ENCODE measurements at regions not wholly inside any gene's neighbourhood (a gene's known extent, or its start where the extent isn't known, plus 50 kb on each side); places are given as distances from the start of the nearest gene placed in this dataset.

DNA sequence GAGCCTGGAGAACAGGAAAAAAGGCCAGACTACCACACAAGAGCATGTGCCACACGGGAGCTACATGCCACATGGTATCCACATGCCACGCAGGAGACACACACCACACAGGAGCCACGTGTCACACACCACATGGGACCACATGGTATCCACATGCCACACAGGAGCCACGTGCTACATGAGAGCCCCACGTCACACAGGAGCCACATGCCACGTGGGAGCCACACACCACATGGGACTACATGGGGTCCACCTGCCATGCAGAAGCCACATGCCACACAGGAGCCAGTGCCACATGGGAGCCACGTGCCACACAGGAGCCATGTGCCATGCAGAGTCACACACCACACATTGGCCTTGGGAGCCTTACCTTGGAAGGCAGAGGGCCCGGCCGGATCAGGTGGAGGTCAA is 244.4 kb upstream of the PPP2R2D start:
- 33% methylated on average over 8 of the region's 9 CpGs for WGBS (ENCODE audit: missing lambda C conversion rate)
- ChIA-PET CTCF (no interaction called here), POLR2A (no interaction called here)
- Histone ChIP-seq H3K4me1 (no peaks in the 10 kb centered on the region), H3K27ac (no peak overlapping the region), H3K4me2 (no peak overlapping the region), H3K9me3 (no peaks in the 10 kb centered on the region), H3K4me3 (no peak overlapping the region)
- TF ChIP-seq RFX5 (IDR thresholded peaks at IDR 0.05): no peak
- no peak for ATAC-seq
- DNase-seq (ENCODE audit: low read depth in 1 of 2, low spot score in 1 of 2): no peak
- FAIRE-seq: no peak

DNA sequence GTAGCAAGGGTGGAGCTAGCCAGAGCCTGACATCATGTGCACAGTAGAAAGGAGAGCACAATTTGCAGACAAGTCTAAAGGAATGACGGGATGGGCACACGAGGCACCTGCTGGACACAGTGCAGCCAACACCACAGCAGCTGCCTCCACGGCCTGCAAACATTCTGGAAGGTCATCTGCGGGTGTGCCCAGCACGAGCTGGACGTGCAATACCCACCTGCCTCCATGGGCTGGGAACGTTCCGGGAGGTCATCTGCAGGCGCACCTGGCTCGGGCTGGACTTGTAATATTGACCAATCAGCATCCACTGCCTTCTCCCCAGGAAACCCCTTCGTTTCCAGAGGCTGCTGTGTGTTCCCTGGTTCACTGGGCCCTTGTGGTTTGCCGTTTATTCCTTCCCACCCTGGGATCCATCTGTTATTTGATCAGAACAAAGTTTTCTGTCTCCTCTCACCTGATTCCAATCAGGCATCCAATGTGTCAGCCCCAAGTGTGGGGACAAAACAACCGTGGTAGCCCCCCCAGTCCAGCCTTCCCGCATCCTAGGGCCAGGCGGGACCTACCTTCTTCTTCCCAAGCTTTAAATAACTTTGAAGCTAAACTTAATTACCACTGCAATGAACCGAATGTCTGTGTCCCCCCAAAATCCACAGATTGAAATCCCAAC is 243.4 kb upstream of the PPP2R2D start:
- ATAC-seq: no peak
- Histone ChIP-seq H3K4me3 (no peak overlapping the region), H3K27ac (no peak overlapping the region), H3K4me2 (no peak overlapping the region), H3K4me1 (no peaks in the 10 kb centered on the region), H3K9me3 (no peaks in the 10 kb centered on the region)
- CTCF ChIA-PET: interaction anchor here (0.8 kb wide), 1 partner anchor 10 kb away, joined by 3 read pairs; no protein-coding TSS in a partner anchor
- no peak for DNase-seq (ENCODE audit: low read depth in 1 of 2, low spot score in 1 of 2)
- 41% methylated on average over 16 of the region's 16 CpGs for WGBS (ENCODE audit: missing lambda C conversion rate)
- POLR2A ChIA-PET: no interaction called here
- no peak for TF ChIP-seq CBX2 (IDR thresholded peaks at IDR 0.05; ENCODE audit: borderline replicate concordance, low read depth)
- no peak for TF ChIP-seq HOXB13 (CRISPR knock-in tag; IDR thresholded peaks at IDR 0.05; ENCODE audit: low read depth)
- no peak for TF ChIP-seq ZFP36 (IDR thresholded peaks at IDR 0.05; ENCODE audit: borderline replicate concordance, partially characterized antibody)
- TF ChIP-seq CBX8 (IDR thresholded peaks at IDR 0.05): no peak
- no peak for TF ChIP-seq POLR2AphosphoS2 (conservative IDR thresholded peaks at IDR 0.05; ENCODE audit: low read length)
- TF ChIP-seq HEYL (CRISPR knock-in tag; IDR thresholded peaks at IDR 0.05): no peak
- TF ChIP-seq MYC (IDR thresholded peaks at IDR 0.05; ENCODE audit: borderline replicate concordance, low read length): no peak
- no peak for TF ChIP-seq EHMT2 (IDR thresholded peaks at IDR 0.05; ENCODE audit: low read depth)
- TF ChIP-seq, protein P1, sequence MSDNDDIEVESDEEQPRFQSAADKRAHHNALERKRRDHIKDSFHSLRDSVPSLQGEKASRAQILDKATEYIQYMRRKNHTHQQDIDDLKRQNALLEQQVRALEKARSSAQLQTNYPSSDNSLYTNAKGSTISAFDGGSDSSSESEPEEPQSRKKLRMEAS (IDR thresholded peaks at IDR 0.05): no peak
- TF ChIP-seq GATA3 (IDR thresholded peaks at IDR 0.05; ENCODE audit: borderline replicate concordance): no peak
- no peak for TF ChIP-seq RFX5 (IDR thresholded peaks at IDR 0.05)
- TF ChIP-seq POLR2A (IDR thresholded peaks at IDR 0.05; ENCODE audit: low read length): no peak
- no peak for TF ChIP-seq ZNF302 (CRISPR knock-in tag; IDR thresholded peaks at IDR 0.05)
- TF ChIP-seq, protein P2, sequence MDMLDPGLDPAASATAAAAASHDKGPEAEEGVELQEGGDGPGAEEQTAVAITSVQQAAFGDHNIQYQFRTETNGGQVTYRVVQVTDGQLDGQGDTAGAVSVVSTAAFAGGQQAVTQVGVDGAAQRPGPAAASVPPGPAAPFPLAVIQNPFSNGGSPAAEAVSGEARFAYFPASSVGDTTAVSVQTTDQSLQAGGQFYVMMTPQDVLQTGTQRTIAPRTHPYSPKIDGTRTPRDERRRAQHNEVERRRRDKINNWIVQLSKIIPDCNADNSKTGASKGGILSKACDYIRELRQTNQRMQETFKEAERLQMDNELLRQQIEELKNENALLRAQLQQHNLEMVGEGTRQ (IDR thresholded peaks at IDR 0.05): no peak
- no peak for TF ChIP-seq MAFK (IDR thresholded peaks at IDR 0.05; ENCODE audit: partially characterized antibody)
- TF ChIP-seq PHF8 (IDR thresholded peaks at IDR 0.05; ENCODE audit: borderline replicate concordance, low read depth): no peak
- TF ChIP-seq, protein P3, sequence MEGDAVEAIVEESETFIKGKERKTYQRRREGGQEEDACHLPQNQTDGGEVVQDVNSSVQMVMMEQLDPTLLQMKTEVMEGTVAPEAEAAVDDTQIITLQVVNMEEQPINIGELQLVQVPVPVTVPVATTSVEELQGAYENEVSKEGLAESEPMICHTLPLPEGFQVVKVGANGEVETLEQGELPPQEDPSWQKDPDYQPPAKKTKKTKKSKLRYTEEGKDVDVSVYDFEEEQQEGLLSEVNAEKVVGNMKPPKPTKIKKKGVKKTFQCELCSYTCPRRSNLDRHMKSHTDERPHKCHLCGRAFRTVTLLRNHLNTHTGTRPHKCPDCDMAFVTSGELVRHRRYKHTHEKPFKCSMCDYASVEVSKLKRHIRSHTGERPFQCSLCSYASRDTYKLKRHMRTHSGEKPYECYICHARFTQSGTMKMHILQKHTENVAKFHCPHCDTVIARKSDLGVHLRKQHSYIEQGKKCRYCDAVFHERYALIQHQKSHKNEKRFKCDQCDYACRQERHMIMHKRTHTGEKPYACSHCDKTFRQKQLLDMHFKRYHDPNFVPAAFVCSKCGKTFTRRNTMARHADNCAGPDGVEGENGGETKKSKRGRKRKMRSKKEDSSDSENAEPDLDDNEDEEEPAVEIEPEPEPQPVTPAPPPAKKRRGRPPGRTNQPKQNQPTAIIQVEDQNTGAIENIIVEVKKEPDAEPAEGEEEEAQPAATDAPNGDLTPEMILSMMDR (IDR thresholded peaks at IDR 0.05): no peak
- FAIRE-seq: no peak

DNA sequence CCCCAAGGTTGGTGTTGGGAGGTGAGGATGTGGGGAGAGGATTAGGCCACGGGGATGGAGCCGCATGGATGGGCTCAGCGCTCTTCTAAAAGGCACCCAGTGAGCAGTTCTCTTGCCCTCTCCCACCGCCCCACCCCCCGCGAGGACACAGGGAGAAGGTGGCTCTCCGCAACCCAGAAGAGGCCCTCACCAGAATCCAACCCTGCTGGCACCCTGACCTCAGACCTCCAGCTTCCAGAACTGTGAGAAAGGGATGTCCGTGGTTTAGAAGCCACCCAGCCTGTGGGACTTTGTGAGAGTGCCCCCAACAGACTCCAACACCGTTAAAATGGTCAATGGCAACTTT is 242.8 kb upstream of the PPP2R2D start:
- CTCF ChIA-PET: no interaction called here
- FAIRE-seq (no peak), DNase-seq (ENCODE audit: low read depth in 1 of 2, low spot score in 1 of 2) (no peak), ATAC-seq (no peak)
- Histone ChIP-seq H3K4me2 (no peak overlapping the region), H3K4me1 (no peaks in the 10 kb centered on the region), H3K9me3 (no peaks in the 10 kb centered on the region), H3K27ac (no peak overlapping the region), H3K4me3 (no peak overlapping the region)
- POLR2A ChIA-PET: no interaction called here
- 37% methylated on average over 7 of the region's 9 CpGs for WGBS (ENCODE audit: missing lambda C conversion rate)
- TF ChIP-seq GATA3 (IDR thresholded peaks at IDR 0.05; ENCODE audit: borderline replicate concordance) (no peak), MYC (IDR thresholded peaks at IDR 0.05; ENCODE audit: borderline replicate concordance, low read length) (no peak), NFE2L2 (conservative IDR thresholded peaks at IDR 0.05; ENCODE audit: low read length) (no peak), ZFP36 (IDR thresholded peaks at IDR 0.05; ENCODE audit: borderline replicate concordance, partially characterized antibody) (no peak), NPAS2 (CRISPR knock-in tag; IDR thresholded peaks at IDR 0.05; ENCODE audit: borderline replicate concordance) (no peak), TFCP2L1 (CRISPR knock-in tag; IDR thresholded peaks at IDR 0.05) (no peak), RARB (CRISPR knock-in tag; IDR thresholded peaks at IDR 0.05) (no peak), ESRRA (IDR thresholded peaks at IDR 0.05; ENCODE audit: borderline replicate concordance, low read length) (no peak), POLR2AphosphoS2 (conservative IDR thresholded peaks at IDR 0.05; ENCODE audit: low read length) (no peak), RCOR1 (IDR thresholded peaks at IDR 0.05; ENCODE audit: low read depth, low read length) (no peak), RNF2 (IDR thresholded peaks at IDR 0.05; ENCODE audit: borderline replicate concordance, low read depth) (no peak)
- TF ChIP-seq, protein P4, sequence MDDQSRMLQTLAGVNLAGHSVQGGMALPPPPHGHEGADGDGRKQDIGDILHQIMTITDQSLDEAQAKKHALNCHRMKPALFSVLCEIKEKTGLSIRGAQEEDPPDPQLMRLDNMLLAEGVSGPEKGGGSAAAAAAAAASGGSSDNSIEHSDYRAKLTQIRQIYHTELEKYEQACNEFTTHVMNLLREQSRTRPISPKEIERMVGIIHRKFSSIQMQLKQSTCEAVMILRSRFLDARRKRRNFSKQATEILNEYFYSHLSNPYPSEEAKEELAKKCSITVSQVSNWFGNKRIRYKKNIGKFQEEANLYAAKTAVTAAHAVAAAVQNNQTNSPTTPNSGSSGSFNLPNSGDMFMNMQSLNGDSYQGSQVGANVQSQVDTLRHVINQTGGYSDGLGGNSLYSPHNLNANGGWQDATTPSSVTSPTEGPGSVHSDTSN (IDR thresholded peaks at IDR 0.05): no peak
- TF ChIP-seq, protein P2 (IDR thresholded peaks at IDR 0.05): no peak
- TF ChIP-seq, protein P5, sequence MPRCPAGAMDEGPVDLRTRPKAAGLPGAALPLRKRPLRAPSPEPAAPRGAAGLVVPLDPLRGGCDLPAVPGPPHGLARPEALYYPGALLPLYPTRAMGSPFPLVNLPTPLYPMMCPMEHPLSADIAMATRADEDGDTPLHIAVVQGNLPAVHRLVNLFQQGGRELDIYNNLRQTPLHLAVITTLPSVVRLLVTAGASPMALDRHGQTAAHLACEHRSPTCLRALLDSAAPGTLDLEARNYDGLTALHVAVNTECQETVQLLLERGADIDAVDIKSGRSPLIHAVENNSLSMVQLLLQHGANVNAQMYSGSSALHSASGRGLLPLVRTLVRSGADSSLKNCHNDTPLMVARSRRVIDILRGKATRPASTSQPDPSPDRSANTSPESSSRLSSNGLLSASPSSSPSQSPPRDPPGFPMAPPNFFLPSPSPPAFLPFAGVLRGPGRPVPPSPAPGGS (IDR thresholded peaks at IDR 0.05): no peak
